Thyroid gland (tissue), 4 donors: ENCODE measurements at regions not wholly inside any gene's neighbourhood (a gene's known extent, or its start where the extent isn't known, plus 50 kb on each side); places are given as distances from the start of the nearest gene placed in this dataset.

ENCODE experiments used
- CTCF ChIP-seq, 6 experiments: fragments of 200-600 bp in 3 of 6; fragments of 450-650 bp in 3 of 6; sonication (generic) in 3 of 6; IDR thresholded peaks; one replicate each; pipeline ENCODE4 v1.5.1; 2016 to 2019; ENCODE audit warnings: antibody characterized with exemption in 6 of 6, mild to moderate bottlenecking in 2 of 6, inconsistent platforms in 1 of 6, moderate library complexity in 1 of 6
- POLR2A ChIP-seq, 2 donors: fragments of 450-650 bp; IDR thresholded peaks; one replicate each; pipeline ENCODE4 v1.6.1; 2017; ENCODE audit warnings: antibody characterized with exemption in 2 of 2, mild to moderate bottlenecking in 2 of 2, moderate library complexity in 1 of 2

GRCh38 chr1:104378414-104378813 is 628.7 kb downstream of the AMY1C start:
- TF ChIP-seq CTCF (IDR thresholded peaks at IDR 0.05) (no peak), POLR2A (IDR thresholded peaks at IDR 0.05) (no peak)
